ENCODE measurements at regions not wholly inside any gene's neighbourhood (a gene's known extent, or its start where the extent isn't known, plus 50 kb on each side); places are given as distances from the start of the nearest gene placed in this dataset.

DNA sequence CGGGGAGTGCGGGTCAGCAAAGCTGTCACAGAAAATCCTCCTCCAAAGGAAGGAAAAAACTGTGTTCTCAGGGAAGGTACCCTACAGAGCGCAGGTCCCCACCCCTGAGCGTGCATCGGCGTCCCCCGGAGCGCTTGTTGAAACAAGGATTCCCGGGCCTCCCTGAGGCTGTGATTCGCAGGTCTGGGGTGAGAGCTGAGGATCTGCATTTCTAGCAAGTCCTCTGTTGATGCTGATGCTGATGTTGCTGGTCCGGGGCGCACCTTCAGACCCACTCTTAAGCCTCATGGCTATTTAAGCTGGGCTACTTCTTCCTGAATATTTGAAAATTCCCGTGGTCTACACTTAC, 226.2 kb upstream of the IGF1R start:
- TF ChIP-seq GABPB1 (CRISPR knock-in tag; IDR thresholded peaks at IDR 0.05) (no peak), KAT7 (CRISPR knock-in tag; IDR thresholded peaks at IDR 0.05; ENCODE audit: borderline replicate concordance) (no peak), TP53 (CRISPR knock-in tag; IDR thresholded peaks at IDR 0.05) (no peak), ESRRA (CRISPR knock-in tag; IDR thresholded peaks at IDR 0.05; ENCODE audit: borderline replicate concordance) (no peak), ZNF263 (CRISPR knock-in tag; IDR thresholded peaks at IDR 0.05; ENCODE audit: low read depth) (no peak), NFYB (CRISPR knock-in tag; conservative IDR thresholded peaks at IDR 0.05; ENCODE audit: low read depth) (no peak), FOXK1 (CRISPR knock-in tag; IDR thresholded peaks at IDR 0.05) (no peak)
- TF ChIP-seq, protein P1, sequence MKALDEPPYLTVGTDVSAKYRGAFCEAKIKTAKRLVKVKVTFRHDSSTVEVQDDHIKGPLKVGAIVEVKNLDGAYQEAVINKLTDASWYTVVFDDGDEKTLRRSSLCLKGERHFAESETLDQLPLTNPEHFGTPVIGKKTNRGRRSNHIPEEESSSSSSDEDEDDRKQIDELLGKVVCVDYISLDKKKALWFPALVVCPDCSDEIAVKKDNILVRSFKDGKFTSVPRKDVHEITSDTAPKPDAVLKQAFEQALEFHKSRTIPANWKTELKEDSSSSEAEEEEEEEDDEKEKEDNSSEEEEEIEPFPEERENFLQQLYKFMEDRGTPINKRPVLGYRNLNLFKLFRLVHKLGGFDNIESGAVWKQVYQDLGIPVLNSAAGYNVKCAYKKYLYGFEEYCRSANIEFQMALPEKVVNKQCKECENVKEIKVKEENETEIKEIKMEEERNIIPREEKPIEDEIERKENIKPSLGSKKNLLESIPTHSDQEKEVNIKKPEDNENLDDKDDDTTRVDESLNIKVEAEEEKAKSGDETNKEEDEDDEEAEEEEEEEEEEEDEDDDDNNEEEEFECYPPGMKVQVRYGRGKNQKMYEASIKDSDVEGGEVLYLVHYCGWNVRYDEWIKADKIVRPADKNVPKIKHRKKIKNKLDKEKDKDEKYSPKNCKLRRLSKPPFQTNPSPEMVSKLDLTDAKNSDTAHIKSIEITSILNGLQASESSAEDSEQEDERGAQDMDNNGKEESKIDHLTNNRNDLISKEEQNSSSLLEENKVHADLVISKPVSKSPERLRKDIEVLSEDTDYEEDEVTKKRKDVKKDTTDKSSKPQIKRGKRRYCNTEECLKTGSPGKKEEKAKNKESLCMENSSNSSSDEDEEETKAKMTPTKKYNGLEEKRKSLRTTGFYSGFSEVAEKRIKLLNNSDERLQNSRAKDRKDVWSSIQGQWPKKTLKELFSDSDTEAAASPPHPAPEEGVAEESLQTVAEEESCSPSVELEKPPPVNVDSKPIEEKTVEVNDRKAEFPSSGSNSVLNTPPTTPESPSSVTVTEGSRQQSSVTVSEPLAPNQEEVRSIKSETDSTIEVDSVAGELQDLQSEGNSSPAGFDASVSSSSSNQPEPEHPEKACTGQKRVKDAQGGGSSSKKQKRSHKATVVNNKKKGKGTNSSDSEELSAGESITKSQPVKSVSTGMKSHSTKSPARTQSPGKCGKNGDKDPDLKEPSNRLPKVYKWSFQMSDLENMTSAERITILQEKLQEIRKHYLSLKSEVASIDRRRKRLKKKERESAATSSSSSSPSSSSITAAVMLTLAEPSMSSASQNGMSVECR (CRISPR knock-in tag; IDR thresholded peaks at IDR 0.05; ENCODE audit: borderline replicate concordance): no peak
- TF ChIP-seq, protein P2, sequence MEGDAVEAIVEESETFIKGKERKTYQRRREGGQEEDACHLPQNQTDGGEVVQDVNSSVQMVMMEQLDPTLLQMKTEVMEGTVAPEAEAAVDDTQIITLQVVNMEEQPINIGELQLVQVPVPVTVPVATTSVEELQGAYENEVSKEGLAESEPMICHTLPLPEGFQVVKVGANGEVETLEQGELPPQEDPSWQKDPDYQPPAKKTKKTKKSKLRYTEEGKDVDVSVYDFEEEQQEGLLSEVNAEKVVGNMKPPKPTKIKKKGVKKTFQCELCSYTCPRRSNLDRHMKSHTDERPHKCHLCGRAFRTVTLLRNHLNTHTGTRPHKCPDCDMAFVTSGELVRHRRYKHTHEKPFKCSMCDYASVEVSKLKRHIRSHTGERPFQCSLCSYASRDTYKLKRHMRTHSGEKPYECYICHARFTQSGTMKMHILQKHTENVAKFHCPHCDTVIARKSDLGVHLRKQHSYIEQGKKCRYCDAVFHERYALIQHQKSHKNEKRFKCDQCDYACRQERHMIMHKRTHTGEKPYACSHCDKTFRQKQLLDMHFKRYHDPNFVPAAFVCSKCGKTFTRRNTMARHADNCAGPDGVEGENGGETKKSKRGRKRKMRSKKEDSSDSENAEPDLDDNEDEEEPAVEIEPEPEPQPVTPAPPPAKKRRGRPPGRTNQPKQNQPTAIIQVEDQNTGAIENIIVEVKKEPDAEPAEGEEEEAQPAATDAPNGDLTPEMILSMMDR (IDR thresholded peaks at IDR 0.05): no peak
- TF ChIP-seq, protein P3, sequence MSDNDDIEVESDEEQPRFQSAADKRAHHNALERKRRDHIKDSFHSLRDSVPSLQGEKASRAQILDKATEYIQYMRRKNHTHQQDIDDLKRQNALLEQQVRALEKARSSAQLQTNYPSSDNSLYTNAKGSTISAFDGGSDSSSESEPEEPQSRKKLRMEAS (CRISPR knock-in tag; IDR thresholded peaks at IDR 0.05): no peak
- TF ChIP-seq, protein P4, sequence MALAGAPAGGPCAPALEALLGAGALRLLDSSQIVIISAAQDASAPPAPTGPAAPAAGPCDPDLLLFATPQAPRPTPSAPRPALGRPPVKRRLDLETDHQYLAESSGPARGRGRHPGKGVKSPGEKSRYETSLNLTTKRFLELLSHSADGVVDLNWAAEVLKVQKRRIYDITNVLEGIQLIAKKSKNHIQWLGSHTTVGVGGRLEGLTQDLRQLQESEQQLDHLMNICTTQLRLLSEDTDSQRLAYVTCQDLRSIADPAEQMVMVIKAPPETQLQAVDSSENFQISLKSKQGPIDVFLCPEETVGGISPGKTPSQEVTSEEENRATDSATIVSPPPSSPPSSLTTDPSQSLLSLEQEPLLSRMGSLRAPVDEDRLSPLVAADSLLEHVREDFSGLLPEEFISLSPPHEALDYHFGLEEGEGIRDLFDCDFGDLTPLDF (CRISPR knock-in tag; IDR thresholded peaks at IDR 0.05): no peak
- TF ChIP-seq, protein P5, sequence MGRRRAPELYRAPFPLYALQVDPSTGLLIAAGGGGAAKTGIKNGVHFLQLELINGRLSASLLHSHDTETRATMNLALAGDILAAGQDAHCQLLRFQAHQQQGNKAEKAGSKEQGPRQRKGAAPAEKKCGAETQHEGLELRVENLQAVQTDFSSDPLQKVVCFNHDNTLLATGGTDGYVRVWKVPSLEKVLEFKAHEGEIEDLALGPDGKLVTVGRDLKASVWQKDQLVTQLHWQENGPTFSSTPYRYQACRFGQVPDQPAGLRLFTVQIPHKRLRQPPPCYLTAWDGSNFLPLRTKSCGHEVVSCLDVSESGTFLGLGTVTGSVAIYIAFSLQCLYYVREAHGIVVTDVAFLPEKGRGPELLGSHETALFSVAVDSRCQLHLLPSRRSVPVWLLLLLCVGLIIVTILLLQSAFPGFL (CRISPR knock-in tag; IDR thresholded peaks at IDR 0.05; ENCODE audit: borderline replicate concordance): no peak
- TF ChIP-seq, protein P6, sequence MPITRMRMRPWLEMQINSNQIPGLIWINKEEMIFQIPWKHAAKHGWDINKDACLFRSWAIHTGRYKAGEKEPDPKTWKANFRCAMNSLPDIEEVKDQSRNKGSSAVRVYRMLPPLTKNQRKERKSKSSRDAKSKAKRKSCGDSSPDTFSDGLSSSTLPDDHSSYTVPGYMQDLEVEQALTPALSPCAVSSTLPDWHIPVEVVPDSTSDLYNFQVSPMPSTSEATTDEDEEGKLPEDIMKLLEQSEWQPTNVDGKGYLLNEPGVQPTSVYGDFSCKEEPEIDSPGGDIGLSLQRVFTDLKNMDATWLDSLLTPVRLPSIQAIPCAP (CRISPR knock-in tag; IDR thresholded peaks at IDR 0.05): no peak
- TF ChIP-seq, protein P7, sequence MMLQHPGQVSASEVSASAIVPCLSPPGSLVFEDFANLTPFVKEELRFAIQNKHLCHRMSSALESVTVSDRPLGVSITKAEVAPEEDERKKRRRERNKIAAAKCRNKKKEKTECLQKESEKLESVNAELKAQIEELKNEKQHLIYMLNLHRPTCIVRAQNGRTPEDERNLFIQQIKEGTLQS (CRISPR knock-in tag; conservative IDR thresholded peaks at IDR 0.05): no peak

Measured in WTC11 (cell line).